ENCODE measurements at regions not wholly inside any gene's neighbourhood (a gene's known extent, or its start where the extent isn't known, plus 50 kb on each side); places are given as distances from the start of the nearest gene placed in this dataset.
A peak's percentile ranks its signal among the peaks of the same experiment; 100 is the strongest.

DNA sequence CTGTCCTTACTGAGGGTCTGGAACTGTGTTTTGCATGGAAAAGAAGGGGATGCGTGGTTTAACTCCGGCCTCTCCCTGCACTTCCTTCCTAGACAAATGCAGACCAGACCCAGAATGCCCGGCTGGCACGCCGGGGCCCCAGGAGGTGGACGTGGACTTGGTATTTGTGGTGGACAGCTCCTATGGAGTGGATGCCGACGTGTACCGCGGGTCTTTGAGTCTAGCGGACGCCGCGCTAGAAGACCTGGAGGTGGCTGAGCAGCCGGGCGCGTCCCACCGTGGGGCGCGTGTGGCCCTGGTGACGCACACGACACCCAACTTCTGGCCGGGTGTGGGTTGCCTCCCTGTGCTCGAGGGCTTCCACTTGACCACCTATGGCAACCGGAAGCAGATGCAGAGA lies 81.8 kb upstream of the COL6A5 start:
- no peak for DNase-seq (ENCODE audit: insufficient read length, low spot score, missing footprints)
- no peak overlapping the region for H3K4me3 ChIP-seq (ENCODE audit: insufficient read depth, low read length)
- no peaks in the 10 kb centered on the region for H3K9me3 ChIP-seq (ENCODE audit: low read depth, low read length)
- H3K27ac ChIP-seq (ENCODE audit: low read depth, low read length) = no peak overlapping the region
- no peak overlapping the region for H3K4me2 ChIP-seq (ENCODE audit: insufficient read depth, low read length)
- no peaks in the 10 kb centered on the region for H3K4me1 ChIP-seq (ENCODE audit: insufficient read depth, low read length)
- no peaks in the 10 kb centered on the region for H3K79me2 ChIP-seq (ENCODE audit: insufficient read depth, low read length)
- TF ChIP-seq, protein P1, sequence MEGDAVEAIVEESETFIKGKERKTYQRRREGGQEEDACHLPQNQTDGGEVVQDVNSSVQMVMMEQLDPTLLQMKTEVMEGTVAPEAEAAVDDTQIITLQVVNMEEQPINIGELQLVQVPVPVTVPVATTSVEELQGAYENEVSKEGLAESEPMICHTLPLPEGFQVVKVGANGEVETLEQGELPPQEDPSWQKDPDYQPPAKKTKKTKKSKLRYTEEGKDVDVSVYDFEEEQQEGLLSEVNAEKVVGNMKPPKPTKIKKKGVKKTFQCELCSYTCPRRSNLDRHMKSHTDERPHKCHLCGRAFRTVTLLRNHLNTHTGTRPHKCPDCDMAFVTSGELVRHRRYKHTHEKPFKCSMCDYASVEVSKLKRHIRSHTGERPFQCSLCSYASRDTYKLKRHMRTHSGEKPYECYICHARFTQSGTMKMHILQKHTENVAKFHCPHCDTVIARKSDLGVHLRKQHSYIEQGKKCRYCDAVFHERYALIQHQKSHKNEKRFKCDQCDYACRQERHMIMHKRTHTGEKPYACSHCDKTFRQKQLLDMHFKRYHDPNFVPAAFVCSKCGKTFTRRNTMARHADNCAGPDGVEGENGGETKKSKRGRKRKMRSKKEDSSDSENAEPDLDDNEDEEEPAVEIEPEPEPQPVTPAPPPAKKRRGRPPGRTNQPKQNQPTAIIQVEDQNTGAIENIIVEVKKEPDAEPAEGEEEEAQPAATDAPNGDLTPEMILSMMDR (IDR thresholded peaks at IDR 0.05; ENCODE audit: extremely low read depth, low read depth, low read length) = no peak
- H3K27me3 ChIP-seq (ENCODE audit: insufficient read depth, low read length) = peaks cover 6% of the 10 kb centered on the region
- H2AFZ ChIP-seq (ENCODE audit: low read length) = no peak overlapping the region
- H3K36me3 ChIP-seq (ENCODE audit: insufficient read depth, low read length) = no peaks in the 10 kb centered on the region
- H4K20me1 ChIP-seq (ENCODE audit: insufficient read depth, low read length) = no peaks in the 10 kb centered on the region

DNA sequence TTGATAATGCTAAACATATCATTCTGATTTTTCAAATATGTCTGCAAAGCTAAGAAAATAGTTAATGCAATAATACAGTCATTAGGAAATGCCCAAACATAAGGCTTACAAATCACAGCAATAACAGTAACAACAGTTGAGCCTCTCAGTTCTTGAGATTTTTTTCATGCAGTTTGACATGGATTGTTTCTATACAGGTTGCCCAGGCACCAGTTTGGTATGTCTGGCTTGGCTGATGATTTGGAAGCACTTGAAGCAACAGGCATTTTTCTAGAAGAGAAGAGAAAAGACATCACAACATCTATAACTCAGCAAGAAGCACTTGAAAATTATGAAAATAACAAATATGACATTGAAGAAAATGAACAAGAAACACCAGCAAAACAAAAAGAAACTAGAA lies 78.7 kb upstream of the COL6A5 start:
- no peaks in the 10 kb centered on the region for H3K36me3 ChIP-seq (ENCODE audit: insufficient read depth, low read length)
- DNase-seq (ENCODE audit: insufficient read length, low spot score, missing footprints) = peak; percentile 50
- H3K9me3 ChIP-seq (ENCODE audit: low read depth, low read length) = no peaks in the 10 kb centered on the region
- H4K20me1 ChIP-seq (ENCODE audit: insufficient read depth, low read length) = no peaks in the 10 kb centered on the region
- no peaks in the 10 kb centered on the region for H3K4me1 ChIP-seq (ENCODE audit: insufficient read depth, low read length)
- no peak overlapping the region for H3K4me3 ChIP-seq (ENCODE audit: insufficient read depth, low read length)
- H2AFZ ChIP-seq (ENCODE audit: low read length) = no peak overlapping the region
- no peaks in the 10 kb centered on the region for H3K79me2 ChIP-seq (ENCODE audit: insufficient read depth, low read length)
- no peak overlapping the region for H3K4me2 ChIP-seq (ENCODE audit: insufficient read depth, low read length)
- TF ChIP-seq, protein P1 (IDR thresholded peaks at IDR 0.05; ENCODE audit: extremely low read depth, low read depth, low read length) = no peak
- no peak overlapping the region for H3K27ac ChIP-seq (ENCODE audit: low read depth, low read length)
- peaks cover 5% of the 10 kb centered on the region for H3K27me3 ChIP-seq (ENCODE audit: insufficient read depth, low read length)

DNA sequence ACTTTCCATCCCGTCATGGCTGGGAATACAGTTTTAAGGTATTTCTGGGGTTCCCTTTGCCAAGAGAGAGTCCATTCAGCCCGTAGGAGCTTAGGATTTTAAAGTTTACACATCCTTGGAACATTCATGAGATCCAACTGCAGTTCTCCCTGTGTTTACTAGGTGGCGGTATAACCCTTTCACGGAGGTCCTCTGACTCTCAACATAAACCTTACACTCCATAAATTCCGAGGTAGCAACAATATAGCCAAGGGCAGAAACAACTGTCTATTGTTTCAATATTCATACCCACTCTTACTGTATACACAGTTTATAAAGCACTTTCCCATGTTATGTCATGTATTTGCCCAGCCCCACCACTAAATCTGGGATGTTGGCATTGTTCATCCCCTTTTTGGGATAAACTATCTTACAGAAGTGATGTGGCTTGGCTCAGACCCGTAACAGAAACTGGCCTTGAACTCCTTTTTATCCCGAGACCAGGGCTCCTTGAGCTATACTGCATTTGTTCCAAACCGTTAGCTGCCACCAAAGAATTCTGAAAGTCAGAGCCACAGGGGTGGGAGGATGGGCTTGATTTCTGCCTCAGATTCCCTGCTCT lies 69.2 kb upstream of the COL6A5 start:
- TF ChIP-seq, protein P1 (IDR thresholded peaks at IDR 0.05; ENCODE audit: extremely low read depth, low read depth, low read length) = peak; percentile 94
- peak; percentile 73 for DNase-seq (ENCODE audit: insufficient read length, low spot score, missing footprints)
- H3K27ac ChIP-seq (ENCODE audit: low read depth, low read length) = no peak overlapping the region
- H3K4me2 ChIP-seq (ENCODE audit: insufficient read depth, low read length) = peak overlapping the region; percentile 18
- no peaks in the 10 kb centered on the region for H3K9me3 ChIP-seq (ENCODE audit: low read depth, low read length)
- no peaks in the 10 kb centered on the region for H3K27me3 ChIP-seq (ENCODE audit: insufficient read depth, low read length)
- H4K20me1 ChIP-seq (ENCODE audit: insufficient read depth, low read length) = no peaks in the 10 kb centered on the region
- H3K79me2 ChIP-seq (ENCODE audit: insufficient read depth, low read length) = no peaks in the 10 kb centered on the region
- H3K36me3 ChIP-seq (ENCODE audit: insufficient read depth, low read length) = no peaks in the 10 kb centered on the region
- H3K4me3 ChIP-seq (ENCODE audit: insufficient read depth, low read length) = no peak overlapping the region
- no peak overlapping the region for H2AFZ ChIP-seq (ENCODE audit: low read length)
- peaks cover 3% of the 10 kb centered on the region for H3K4me1 ChIP-seq (ENCODE audit: insufficient read depth, low read length)

DNA sequence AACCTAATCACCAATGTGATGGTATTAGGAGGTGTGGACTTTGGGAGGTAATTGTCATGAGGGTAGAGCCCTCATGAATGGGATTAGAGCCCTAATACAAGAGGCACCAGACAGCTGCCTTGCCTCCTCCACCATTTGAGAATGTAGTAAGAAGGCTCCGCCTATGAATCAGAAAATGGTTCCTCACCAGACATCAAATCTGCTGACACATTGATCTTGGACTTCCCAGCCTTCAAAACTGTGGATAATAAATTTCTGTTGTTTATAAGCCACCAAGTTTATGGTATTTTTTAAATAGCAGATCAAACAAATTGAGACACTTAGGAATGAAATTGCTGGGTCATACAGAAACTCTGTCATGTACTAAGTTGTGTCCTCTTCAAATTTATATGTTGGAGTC lies 56.8 kb upstream of the COL6A5 start:
- Histone ChIP-seq H4K20me1 (ENCODE audit: insufficient read depth, low read length) (no peaks in the 10 kb centered on the region), H3K27me3 (ENCODE audit: insufficient read depth, low read length) (no peaks in the 10 kb centered on the region), H3K9me3 (ENCODE audit: low read depth, low read length) (no peaks in the 10 kb centered on the region), H2AFZ (ENCODE audit: low read length) (no peak overlapping the region), H3K4me3 (ENCODE audit: insufficient read depth, low read length) (no peak overlapping the region), H3K36me3 (ENCODE audit: insufficient read depth, low read length) (no peaks in the 10 kb centered on the region), H3K27ac (ENCODE audit: low read depth, low read length) (no peak overlapping the region), H3K79me2 (ENCODE audit: insufficient read depth, low read length) (no peaks in the 10 kb centered on the region), H3K4me2 (ENCODE audit: insufficient read depth, low read length) (no peak overlapping the region), H3K4me1 (ENCODE audit: insufficient read depth, low read length) (no peaks in the 10 kb centered on the region)
- TF ChIP-seq, protein P1 (IDR thresholded peaks at IDR 0.05; ENCODE audit: extremely low read depth, low read depth, low read length) = no peak
- DNase-seq (ENCODE audit: insufficient read length, low spot score, missing footprints) = no peak

All from osteoblast (primary cell).